Gastroesophageal sphincter (tissue), 3 donors: ENCODE measurements at regions not wholly inside any gene's neighbourhood (a gene's known extent, or its start where the extent isn't known, plus 50 kb on each side); places are given as distances from the start of the nearest gene placed in this dataset.

Experiments
- CTCF ChIP-seq, 4 experiments: fragments of 200-600 bp in 2 of 4; fragments of 450-650 bp in 2 of 4; sonication (generic) in 1 of 4; IDR thresholded peaks; one replicate each; pipeline ENCODE4 v1.5.1; 2017 to 2019; ENCODE audit warnings: antibody characterized with exemption in 4 of 4, mild to moderate bottlenecking in 2 of 4, moderate library complexity in 2 of 4
- EP300 ChIP-seq: sonication (generic); formaldehyde crosslinking; IDR thresholded peaks from one replicate; pipeline ENCODE4 v1.6.1; 2017; ENCODE audit warnings: antibody characterized with exemption, mild to moderate bottlenecking

- TF ChIP-seq EP300 (no peak), CTCF (IDR thresholded peaks at IDR 0.05) (no peak)
Observed at GRCh38 chr4:177680308-177680707, 238.1 kb upstream of the AGA start.
